H1 (cell line): ENCODE measurements at regions not wholly inside any gene's neighbourhood (a gene's known extent, or its start where the extent isn't known, plus 50 kb on each side); places are given as distances from the start of the nearest gene placed in this dataset.

ENCODE experiments used
- CTCF ChIA-PET: fragments of 300-600 bp; sonication (Branson Sonifier 250); formaldehyde crosslinking; loops from one replicate; lab custom pipeline; 2021; ENCODE audit not compliant: partially characterized antibody; lab: Charles Lee
- POLR2A ChIA-PET: fragments of 300-600 bp; sonication (Branson Sonifier 250); formaldehyde crosslinking; loops from one replicate; lab custom pipeline; 2021; ENCODE audit warnings: inconsistent platforms; ENCODE audit not compliant: partially characterized antibody; lab: Charles Lee
- DNase-seq, 2 experiments: peaks; one replicate each; pipeline versions ENCODE4 v3.0.0 to v3.0.0-alpha.2; 2010 to 2022; ENCODE audit warnings: low spot score in 2 of 2, low read depth in 1 of 2, mixed read lengths in 1 of 2
- FAIRE-seq: peaks from 2 replicates; lab custom pipeline; 2011; peaks lifted over from hg19 to GRCh38; lab: Jason Lieb, UNC
- H2AFZ ChIP-seq: 2 replicates; pipeline ENCODE4 v1.8.1; 2012; ENCODE audit warnings: low read length, inconsistent platforms
- H2AK5ac ChIP-seq: 2 replicates; pipeline ENCODE4 v1.6.1; 2013; ENCODE audit warnings: low read depth, low read length
- H2BK120ac ChIP-seq: replicated peaks from 2 replicates; pipeline ENCODE3; 2013; ENCODE audit warnings: low read depth, low read length, inconsistent platforms
- H2BK12ac ChIP-seq: 2 replicates; pipeline ENCODE4 v1.6.1; 2013; ENCODE audit warnings: low read depth, low read length
- H2BK15ac ChIP-seq: 2 replicates; pipeline ENCODE4 v1.6.1; 2013; ENCODE audit warnings: low read length
- H2BK20ac ChIP-seq: 2 replicates; pipeline ENCODE4 v1.6.1; 2013; ENCODE audit warnings: low read length
- H2BK5ac ChIP-seq: 2 replicates; pipeline ENCODE4 v1.6.1; 2013; ENCODE audit warnings: low read depth, low read length
- H3K14ac ChIP-seq: 2 replicates; pipeline ENCODE4 v1.6.1; 2013; ENCODE audit warnings: inconsistent platforms; ENCODE audit not compliant: insufficient read length
- H3K18ac ChIP-seq: 2 replicates; pipeline ENCODE4 v1.6.1; 2013; ENCODE audit warnings: low read length; ENCODE audit errors: extremely low read depth
- H3K23ac ChIP-seq: 2 replicates; pipeline ENCODE4 v1.6.1; 2013; ENCODE audit warnings: inconsistent platforms; ENCODE audit not compliant: insufficient read length
- H3K23me2 ChIP-seq: 2 replicates; pipeline ENCODE4 v1.6.1; 2013; ENCODE audit warnings: low read depth, low read length
- H3K27ac ChIP-seq: 2 replicates; pipeline ENCODE4 v1.6.1; 2011; ENCODE audit warnings: low read depth, low read length, inconsistent platforms
- H3K27me3 ChIP-seq, 4 experiments: replicated peaks in 1 of 4; 1 replicate in 1 of 4; 2 replicates in 3 of 4; pipeline versions ENCODE4 v1.6.1 to v1.8.1; 2011 to 2013; ENCODE audit warnings: low read length in 3 of 4, mild to moderate bottlenecking in 3 of 4, inconsistent platforms in 2 of 4, mixed read lengths in 2 of 4, moderate library complexity in 1 of 4; ENCODE audit not compliant: control insufficient read depth in 3 of 4, insufficient read depth in 3 of 4; ENCODE audit errors: extremely low read depth in 1 of 4
- H3K36me3 ChIP-seq, 4 experiments: 2 replicates each; pipeline versions ENCODE4 v1.6.1 to v1.8.1; 2011 to 2013; ENCODE audit warnings: mild to moderate bottlenecking in 4 of 4, low read length in 3 of 4, moderate library complexity in 2 of 4, control low read depth in 1 of 4, inconsistent platforms in 1 of 4; ENCODE audit not compliant: insufficient read depth in 4 of 4, control insufficient read depth in 2 of 4
- H3K4ac ChIP-seq: replicated peaks from 2 replicates; pipeline ENCODE3; 2013; ENCODE audit warnings: low read length, low read depth, mixed read lengths, inconsistent platforms; ENCODE audit not compliant: insufficient read length
- H3K4me1 ChIP-seq, 4 experiments: replicated peaks in 1 of 4; 1 replicate in 1 of 4; 2 replicates in 3 of 4; pipeline versions ENCODE4 v1.6.1 to v1.8.1; 2011 to 2013; ENCODE audit warnings: low read length in 3 of 4, inconsistent platforms in 2 of 4, mixed read lengths in 1 of 4; ENCODE audit not compliant: insufficient read depth in 4 of 4, control insufficient read depth in 3 of 4
- H3K4me2 ChIP-seq, 2 experiments: 2 replicates each; pipeline versions ENCODE4 v1.6.1 to v1.8.1; 2011 to 2013; ENCODE audit warnings: low read depth in 2 of 2, low read length in 2 of 2, control low read depth in 1 of 2, inconsistent platforms in 1 of 2, mild to moderate bottlenecking in 1 of 2; ENCODE audit not compliant: insufficient read depth in 1 of 2
- H3K4me3 ChIP-seq, 4 experiments: fragments of 200-600, 300-600 bp in 1 of 4; sonication (generic), shearing (Covaris generic), sonication (Bioruptor Twin) in 1 of 4; 2 replicates each; pipeline versions ENCODE4 v1.5.1 to v1.8.1; 2011 to 2016; ENCODE audit warnings: low read length in 4 of 4, low read depth in 3 of 4, control low read depth in 2 of 4, inconsistent platforms in 2 of 4, mild to moderate bottlenecking in 2 of 4, mixed read lengths in 1 of 4, moderate library complexity in 1 of 4; ENCODE audit not compliant: insufficient read depth in 2 of 4; ENCODE audit errors: extremely low read depth in 1 of 4
- H3K56ac ChIP-seq: replicated peaks from 2 replicates; pipeline ENCODE3; 2013; ENCODE audit warnings: low read depth, mild to moderate bottlenecking, mixed read lengths, low read length, inconsistent platforms; ENCODE audit not compliant: insufficient read length
- H3K79me1 ChIP-seq: 2 replicates; pipeline ENCODE4 v1.6.1; 2013; ENCODE audit warnings: low read depth, low read length, control low read depth
- H3K79me2 ChIP-seq, 2 experiments: 2 replicates each; pipeline versions ENCODE4 v1.6.1 to v1.8.1; 2012 to 2013; ENCODE audit warnings: low read length in 2 of 2, mild to moderate bottlenecking in 2 of 2, inconsistent platforms in 1 of 2; ENCODE audit not compliant: insufficient read depth in 2 of 2, control insufficient read depth in 1 of 2
- H3K9ac ChIP-seq, 4 experiments: replicated peaks in 1 of 4; 1 replicate in 1 of 4; 2 replicates in 3 of 4; pipeline versions ENCODE4 v1.6.1 to v1.8.1; 2011 to 2013; ENCODE audit warnings: low read depth in 3 of 4, low read length in 3 of 4, control low read depth in 2 of 4, mild to moderate bottlenecking in 2 of 4, moderate library complexity in 2 of 4, inconsistent platforms in 1 of 4; ENCODE audit errors: extremely low read depth in 1 of 4
- H3K9me3 ChIP-seq, 2 experiments: 2 replicates each; pipeline versions ENCODE4 v1.6.1 to v1.8.1; 2012 to 2013; ENCODE audit warnings: mild to moderate bottlenecking in 2 of 2, moderate library complexity in 2 of 2, control low read depth in 1 of 2, inconsistent platforms in 1 of 2, low read depth in 1 of 2, low read length in 1 of 2, mixed read lengths in 1 of 2; ENCODE audit not compliant: insufficient read depth in 2 of 2
- H4K20me1 ChIP-seq, 2 experiments: replicated peaks in 1 of 2; 2 replicates each; pipeline versions ENCODE3 to v1.8.1; 2011 to 2013; ENCODE audit warnings: inconsistent platforms in 2 of 2, low read length in 2 of 2, mild to moderate bottlenecking in 1 of 2; ENCODE audit not compliant: insufficient read depth in 2 of 2, control insufficient read depth in 1 of 2
- H4K5ac ChIP-seq: 2 replicates; pipeline ENCODE4 v1.6.1; 2013; ENCODE audit warnings: low read length, low read depth, mixed read lengths, inconsistent platforms; ENCODE audit not compliant: insufficient read length
- H4K8ac ChIP-seq: 2 replicates; pipeline ENCODE4 v1.8.0; 2013; ENCODE audit warnings: mild to moderate bottlenecking, moderate library complexity, low read length, inconsistent platforms; ENCODE audit not compliant: insufficient read depth; ENCODE audit errors: extremely low read depth
- H4K91ac ChIP-seq: replicated peaks from 2 replicates; pipeline ENCODE3; 2013; ENCODE audit warnings: low read length, mixed read lengths, inconsistent platforms; ENCODE audit not compliant: insufficient read length
- BRCA1 ChIP-seq: IDR thresholded peaks from 2 replicates; pipeline ENCODE4 v1.6.1; 2012; ENCODE audit warnings: low read depth, low read length, improper control_type of control experiment
- GTF2F1 ChIP-seq: IDR thresholded peaks from 2 replicates; pipeline ENCODE4 v1.6.1; 2012; ENCODE audit warnings: low read depth, low read length, improper control_type of control experiment, borderline replicate concordance
- PHF8 ChIP-seq: fragments of 200-600 bp; sonication (generic); conservative IDR thresholded peaks from 2 replicates; pipeline ENCODE4 v1.7.1; 2012; ENCODE audit warnings: low read depth, mild to moderate bottlenecking, inconsistent platforms, low read length, moderate library complexity
- TAF7 ChIP-seq: optimal IDR thresholded peaks from 2 replicates; pipeline ENCODE3; 2011; ENCODE audit warnings: low read depth, mild to moderate bottlenecking, inconsistent platforms, low read length, moderate library complexity, borderline replicate concordance
- WGBS, 2 experiments: shearing (Covaris generic) in 1 of 2; methylation state at CpG; one replicate each; pipeline versions ENCODE4 v1.1.6 to v1.1.7; 2013 to 2015; ENCODE audit warnings: low lambda C conversion rate in 2 of 2, mixed read lengths in 2 of 2, inconsistent platforms in 1 of 2, low coverage in 1 of 2, missing lambda C conversion rate in 1 of 2; ENCODE audit not compliant: insufficient replicate concordance in 2 of 2, insufficient coverage in 1 of 2, insufficient read length in 1 of 2; ENCODE audit errors: extremely low coverage in 1 of 2, missing lambda C conversion rate in 1 of 2; 5-methylcytosine and 5-hydroxymethylcytosine counted together
- TF ChIP-seq, protein P1 (sequence below): IDR thresholded peaks from 2 replicates; pipeline ENCODE4 v1.6.1; 2012; ENCODE audit warnings: inconsistent platforms

- Histone ChIP-seq H2AFZ (no peak overlapping the region), H2BK15ac (no peak overlapping the region), H3K27ac (no peak overlapping the region), H3K36me3 (no peaks in the 10 kb centered on the region), H2BK12ac (no peak overlapping the region), H3K4me3 (no peak overlapping the region), H2AK5ac (no peak overlapping the region), H2BK5ac (no peak overlapping the region), H3K23me2 (no peaks in the 10 kb centered on the region), H3K9me3 (no peaks in the 10 kb centered on the region), H3K18ac (no peak overlapping the region), H4K91ac (no peak overlapping the region), H3K4me2 (no peak overlapping the region), H2BK20ac (no peak overlapping the region), H4K5ac (no peak overlapping the region), H3K79me1 (no peaks in the 10 kb centered on the region), H3K56ac (no peak overlapping the region), H3K9ac (no peak overlapping the region), H4K20me1 (no peaks in the 10 kb centered on the region), H2BK120ac (no peak overlapping the region), H3K14ac (no peak overlapping the region), H4K8ac (no peak overlapping the region), H3K27me3 (no peaks in the 10 kb centered on the region), H3K4me1 (no peaks in the 10 kb centered on the region), H3K4ac (no peak overlapping the region), H3K79me2 (no peaks in the 10 kb centered on the region), H3K23ac (no peak overlapping the region)
- DNase-seq, result no peak
- TF ChIP-seq TAF7 (no peak), GTF2F1 (no peak), BRCA1 (no peak), PHF8 (no peak)
- TF ChIP-seq, protein P1, sequence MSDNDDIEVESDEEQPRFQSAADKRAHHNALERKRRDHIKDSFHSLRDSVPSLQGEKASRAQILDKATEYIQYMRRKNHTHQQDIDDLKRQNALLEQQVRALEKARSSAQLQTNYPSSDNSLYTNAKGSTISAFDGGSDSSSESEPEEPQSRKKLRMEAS, result no peak
- FAIRE-seq, result no peak
- 94% methylated on average over 5 of the region's 5 CpGs; no CpG with 5 or more reads in 1 of the 2 experiments for WGBS, 2 experiments
- ChIA-PET POLR2A (no interaction called here), CTCF (interaction anchor here (1.0 to 1.6 kb wide), 2 partner anchors 10 to 11 kb away, joined by 3 to 7 read pairs; no protein-coding TSS in a partner anchor)
These were observed 793.7 kb upstream of the ARGLU1 start for GRCh38 chr13:107361666-107362065.
